ENCODE measurements at regions not wholly inside any gene's neighbourhood (a gene's known extent, or its start where the extent isn't known, plus 50 kb on each side); places are given as distances from the start of the nearest gene placed in this dataset.

GRCh38 chr3:159892801-159893200 lies 95.8 kb upstream of the IL12A start:
- TF ChIP-seq MXI1 (IDR thresholded peaks at IDR 0.05; ENCODE audit: low read depth, low read length) (no peak), EP300 (IDR thresholded peaks at IDR 0.05; ENCODE audit: borderline replicate concordance in 1 of 2, low read depth in 1 of 2, low read length in 1 of 2) (no peak), REST (IDR thresholded peaks at IDR 0.05; ENCODE audit: low read depth, low read length) (no peak), JUND (IDR thresholded peaks at IDR 0.05) (no peak), RAD21 (IDR thresholded peaks at IDR 0.05; ENCODE audit: low read length) (no peak), TCF12 (IDR thresholded peaks at IDR 0.05) (no peak)
- TF ChIP-seq, protein P1, sequence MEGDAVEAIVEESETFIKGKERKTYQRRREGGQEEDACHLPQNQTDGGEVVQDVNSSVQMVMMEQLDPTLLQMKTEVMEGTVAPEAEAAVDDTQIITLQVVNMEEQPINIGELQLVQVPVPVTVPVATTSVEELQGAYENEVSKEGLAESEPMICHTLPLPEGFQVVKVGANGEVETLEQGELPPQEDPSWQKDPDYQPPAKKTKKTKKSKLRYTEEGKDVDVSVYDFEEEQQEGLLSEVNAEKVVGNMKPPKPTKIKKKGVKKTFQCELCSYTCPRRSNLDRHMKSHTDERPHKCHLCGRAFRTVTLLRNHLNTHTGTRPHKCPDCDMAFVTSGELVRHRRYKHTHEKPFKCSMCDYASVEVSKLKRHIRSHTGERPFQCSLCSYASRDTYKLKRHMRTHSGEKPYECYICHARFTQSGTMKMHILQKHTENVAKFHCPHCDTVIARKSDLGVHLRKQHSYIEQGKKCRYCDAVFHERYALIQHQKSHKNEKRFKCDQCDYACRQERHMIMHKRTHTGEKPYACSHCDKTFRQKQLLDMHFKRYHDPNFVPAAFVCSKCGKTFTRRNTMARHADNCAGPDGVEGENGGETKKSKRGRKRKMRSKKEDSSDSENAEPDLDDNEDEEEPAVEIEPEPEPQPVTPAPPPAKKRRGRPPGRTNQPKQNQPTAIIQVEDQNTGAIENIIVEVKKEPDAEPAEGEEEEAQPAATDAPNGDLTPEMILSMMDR (IDR thresholded peaks at IDR 0.05), result no peak
